ENCODE measurements at regions not wholly inside any gene's neighbourhood (a gene's known extent, or its start where the extent isn't known, plus 50 kb on each side); places are given as distances from the start of the nearest gene placed in this dataset.

- Mint-ChIP-seq H3K4me1 (no peaks in the 10 kb centered on the region), H3K27ac (no peak overlapping the region), H3K27me3 (ENCODE audit: low read depth) (peaks cover 18% of the 10 kb centered on the region), H3K9me3 (peaks cover 6% of the 10 kb centered on the region), H3K36me3 (no peaks in the 10 kb centered on the region), H3K4me3 (no peak overlapping the region)
- TF ChIP-seq CTCF (IDR thresholded peaks at IDR 0.05; ENCODE audit: unreplicated experiment), result no peak
- no peak for DNase-seq (ENCODE audit: low spot score in 2 of 2, unreplicated experiment in 2 of 2)
Observed at GRCh38 chr5:77909237-77909636, 133.1 kb upstream of the TBCA start.

- Mint-ChIP-seq H3K27ac (no peak overlapping the region), H3K4me3 (no peak overlapping the region), H3K27me3 (ENCODE audit: low read depth) (peaks cover 18% of the 10 kb centered on the region), H3K9me3 (peaks cover 2% of the 10 kb centered on the region), H3K36me3 (no peaks in the 10 kb centered on the region), H3K4me1 (no peaks in the 10 kb centered on the region)
- DNase-seq (ENCODE audit: low spot score in 2 of 2, unreplicated experiment in 2 of 2), result no peak
- TF ChIP-seq CTCF (IDR thresholded peaks at IDR 0.05; ENCODE audit: unreplicated experiment), result no peak
Observed at GRCh38 chr5:77908787-77909186, 132.6 kb upstream of the TBCA start.

GRCh38 chr5:77907786-77908185, 131.6 kb upstream of the TBCA start:
- TF ChIP-seq CTCF (IDR thresholded peaks at IDR 0.05; ENCODE audit: unreplicated experiment), result no peak
- Mint-ChIP-seq H3K4me1 (no peaks in the 10 kb centered on the region), H3K4me3 (no peak overlapping the region), H3K9me3 (no peaks in the 10 kb centered on the region), H3K36me3 (no peaks in the 10 kb centered on the region), H3K27me3 (ENCODE audit: low read depth) (peaks cover 14% of the 10 kb centered on the region), H3K27ac (no peak overlapping the region)
- no peak for DNase-seq (ENCODE audit: low spot score in 2 of 2, unreplicated experiment in 2 of 2)

- Mint-ChIP-seq H3K27me3 (ENCODE audit: low read depth) (peaks cover 6% of the 10 kb centered on the region), H3K4me3 (no peak overlapping the region), H3K27ac (no peak overlapping the region), H3K4me1 (no peaks in the 10 kb centered on the region), H3K9me3 (no peaks in the 10 kb centered on the region), H3K36me3 (no peaks in the 10 kb centered on the region)
- DNase-seq (ENCODE audit: low spot score in 2 of 2, unreplicated experiment in 2 of 2), result no peak
- TF ChIP-seq CTCF (IDR thresholded peaks at IDR 0.05; ENCODE audit: unreplicated experiment), result no peak
Observed at GRCh38 chr5:77906806-77907205, 130.7 kb upstream of the TBCA start.

- Mint-ChIP-seq H3K36me3 (no peaks in the 10 kb centered on the region), H3K4me1 (no peaks in the 10 kb centered on the region), H3K4me3 (no peak overlapping the region), H3K27me3 (ENCODE audit: low read depth) (peaks cover 1% of the 10 kb centered on the region), H3K9me3 (no peaks in the 10 kb centered on the region), H3K27ac (no peak overlapping the region)
- DNase-seq (ENCODE audit: low spot score in 2 of 2, unreplicated experiment in 2 of 2), result no peak
- TF ChIP-seq CTCF (IDR thresholded peaks at IDR 0.05; ENCODE audit: unreplicated experiment), result no peak
Observed at GRCh38 chr5:77904362-77904761, 128.2 kb upstream of the TBCA start.

GRCh38 chr5:77900691-77901090, 124.6 kb upstream of the TBCA start:
- peaks cover 1% of the 10 kb centered on the region for H3K27me3 Mint-ChIP-seq (ENCODE audit: low read depth)
- no peak overlapping the region for H3K4me3 Mint-ChIP-seq
- no peaks in the 10 kb centered on the region for H3K9me3 Mint-ChIP-seq
- TF ChIP-seq CTCF (IDR thresholded peaks at IDR 0.05; ENCODE audit: unreplicated experiment), result no peak
- H3K4me1 Mint-ChIP-seq, result no peaks in the 10 kb centered on the region
- no peak overlapping the region for H3K27ac Mint-ChIP-seq
- no peak for DNase-seq (ENCODE audit: low spot score in 2 of 2, unreplicated experiment in 2 of 2)
- H3K36me3 Mint-ChIP-seq, result no peaks in the 10 kb centered on the region

All from mesothelial cell of epicardium (in vitro differentiated cells).